Calu3 (cell line): ENCODE measurements at regions not wholly inside any gene's neighbourhood (a gene's known extent, or its start where the extent isn't known, plus 50 kb on each side); places are given as distances from the start of the nearest gene placed in this dataset.

Experiments used
- BruUV-seq: library from RNA; stranded (reverse); fragments of 400-500 nt; replicated peaks from 2 replicates; lab custom pipeline; 2021; lab: Mats Ljungman, UMichigan
- CTCF ChIA-PET: fragments of 300-600 bp; sonication (Branson Sonifier 250); formaldehyde crosslinking; loops from one replicate; lab custom pipeline; 2022; ENCODE audit warnings: antibody characterized with exemption; lab: Charles Lee
- DNase-seq: peaks from one replicate; pipeline ENCODE4 v3.0.0; 2022
- H3K27ac Mint-ChIP-seq: one replicate; pipeline ENCODE4 v1.8.0; 2022; ENCODE audit warnings: mixed read lengths; ENCODE audit not compliant: unreplicated experiment
- H3K27me3 Mint-ChIP-seq: one replicate; pipeline ENCODE4 v1.8.0; 2022; ENCODE audit warnings: mixed read lengths; ENCODE audit not compliant: unreplicated experiment
- H3K36me3 Mint-ChIP-seq: one replicate; pipeline ENCODE4 v1.8.0; 2022; ENCODE audit warnings: mild to moderate bottlenecking, moderate library complexity, mixed read lengths; ENCODE audit not compliant: insufficient read depth, unreplicated experiment
- H3K4me1 Mint-ChIP-seq: one replicate; pipeline ENCODE4 v1.8.0; 2022; ENCODE audit warnings: mild to moderate bottlenecking, low read depth, mixed read lengths; ENCODE audit not compliant: unreplicated experiment
- H3K4me3 Mint-ChIP-seq: one replicate; pipeline ENCODE4 v1.8.0; 2022; ENCODE audit warnings: mild to moderate bottlenecking, low read depth, moderate library complexity, mixed read lengths; ENCODE audit not compliant: unreplicated experiment
- H3K9me3 Mint-ChIP-seq: one replicate; pipeline ENCODE4 v1.8.0; 2022; ENCODE audit warnings: low read depth, mixed read lengths; ENCODE audit not compliant: unreplicated experiment
- intact Hi-C: fragments of 100-400 bp; cut with micrococcal nuclease; formaldehyde crosslinking; loops from one replicate; pipeline ENCODE4 v1.10.0; 2022; ENCODE audit not compliant: unreplicated experiment
- TF ChIP-seq, protein P1 (sequence below): fragments of 200-600 bp; IDR thresholded peaks from one replicate; pipeline ENCODE4 v1.8.0; 2022; ENCODE audit warnings: antibody characterized with exemption; ENCODE audit not compliant: unreplicated experiment

- Mint-ChIP-seq H3K9me3 (peaks cover 9% of the 10 kb centered on the region), H3K36me3 (no peaks in the 10 kb centered on the region), H3K27ac (no peak overlapping the region), H3K4me3 (no peak overlapping the region), H3K27me3 (peaks cover 35% of the 10 kb centered on the region), H3K4me1 (no peaks in the 10 kb centered on the region)
- CTCF ChIA-PET = no interaction called here
- intact Hi-C loops = no loop called here
- TF ChIP-seq, protein P1, sequence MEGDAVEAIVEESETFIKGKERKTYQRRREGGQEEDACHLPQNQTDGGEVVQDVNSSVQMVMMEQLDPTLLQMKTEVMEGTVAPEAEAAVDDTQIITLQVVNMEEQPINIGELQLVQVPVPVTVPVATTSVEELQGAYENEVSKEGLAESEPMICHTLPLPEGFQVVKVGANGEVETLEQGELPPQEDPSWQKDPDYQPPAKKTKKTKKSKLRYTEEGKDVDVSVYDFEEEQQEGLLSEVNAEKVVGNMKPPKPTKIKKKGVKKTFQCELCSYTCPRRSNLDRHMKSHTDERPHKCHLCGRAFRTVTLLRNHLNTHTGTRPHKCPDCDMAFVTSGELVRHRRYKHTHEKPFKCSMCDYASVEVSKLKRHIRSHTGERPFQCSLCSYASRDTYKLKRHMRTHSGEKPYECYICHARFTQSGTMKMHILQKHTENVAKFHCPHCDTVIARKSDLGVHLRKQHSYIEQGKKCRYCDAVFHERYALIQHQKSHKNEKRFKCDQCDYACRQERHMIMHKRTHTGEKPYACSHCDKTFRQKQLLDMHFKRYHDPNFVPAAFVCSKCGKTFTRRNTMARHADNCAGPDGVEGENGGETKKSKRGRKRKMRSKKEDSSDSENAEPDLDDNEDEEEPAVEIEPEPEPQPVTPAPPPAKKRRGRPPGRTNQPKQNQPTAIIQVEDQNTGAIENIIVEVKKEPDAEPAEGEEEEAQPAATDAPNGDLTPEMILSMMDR = no peak
- no peak for DNase-seq
- no TSS peak for BruUV-seq
Measured at GRCh38 chr12:105852496-105852895, 286.3 kb downstream of the NUAK1 start.

DNA sequence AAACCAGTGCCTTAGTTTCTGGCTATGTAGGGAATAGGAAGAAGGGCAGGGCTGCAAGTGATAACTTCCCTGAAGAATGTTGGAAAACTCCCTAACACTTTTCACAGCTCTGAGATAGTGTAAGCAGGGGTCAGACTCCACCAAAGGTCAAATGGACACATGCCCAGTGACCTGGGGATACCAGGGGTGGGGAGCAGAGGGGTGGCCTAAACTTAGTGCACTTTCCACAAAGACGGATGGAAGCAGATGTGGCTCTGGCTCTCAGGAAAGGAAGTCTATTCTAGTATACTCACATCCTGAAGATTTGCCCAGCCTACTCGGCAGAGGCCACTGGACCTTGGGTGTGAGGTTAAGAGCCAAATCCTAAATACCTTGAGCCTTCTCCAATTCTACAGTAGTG is 285.8 kb downstream of the NUAK1 start:
- no peak for DNase-seq
- BruUV-seq = no TSS peak
- H3K4me3 Mint-ChIP-seq = no peak overlapping the region
- CTCF ChIA-PET = no interaction called here
- peaks cover 9% of the 10 kb centered on the region for H3K9me3 Mint-ChIP-seq
- intact Hi-C loops = no loop called here
- no peaks in the 10 kb centered on the region for H3K4me1 Mint-ChIP-seq
- no peaks in the 10 kb centered on the region for H3K36me3 Mint-ChIP-seq
- no peak overlapping the region for H3K27ac Mint-ChIP-seq
- TF ChIP-seq, protein P1 = no peak
- H3K27me3 Mint-ChIP-seq = peaks cover 37% of the 10 kb centered on the region

GRCh38 chr12:105854071-105854470 is 284.7 kb downstream of the NUAK1 start:
- Mint-ChIP-seq H3K36me3 (no peaks in the 10 kb centered on the region), H3K4me1 (no peaks in the 10 kb centered on the region)
- CTCF ChIA-PET = no interaction called here

GRCh38 chr12:105855361-105856047 is 283.2 kb downstream of the NUAK1 start:
- intact Hi-C loops = no loop called here
- no peak overlapping the region for H3K27ac Mint-ChIP-seq
- DNase-seq = no peak
- CTCF ChIA-PET = no interaction called here
- no peaks in the 10 kb centered on the region for H3K36me3 Mint-ChIP-seq
- H3K4me1 Mint-ChIP-seq = no peaks in the 10 kb centered on the region
- no TSS peak for BruUV-seq
- peaks cover 6% of the 10 kb centered on the region for H3K9me3 Mint-ChIP-seq
- peaks cover 37% of the 10 kb centered on the region for H3K27me3 Mint-ChIP-seq
- H3K4me3 Mint-ChIP-seq = no peak overlapping the region
- TF ChIP-seq, protein P1 = no peak

More at GRCh38 chr12:105854071-105854470, 284.7 kb downstream of the NUAK1 start:
- Mint-ChIP-seq H3K9me3 (peaks cover 10% of the 10 kb centered on the region), H3K4me3 (no peak overlapping the region), H3K27me3 (peaks cover 45% of the 10 kb centered on the region), H3K27ac (no peak overlapping the region)
- intact Hi-C loops = no loop called here
- no TSS peak for BruUV-seq
- no peak for DNase-seq
- TF ChIP-seq, protein P1 = no peak
